NK-92 treated with Interleukin-12 subunit alpha and Interleukin-12 subunit beta, amount 100 ng/mL, for 24 hours (cell line): ENCODE measurements at regions not wholly inside any gene's neighbourhood (a gene's known extent, or its start where the extent isn't known, plus 50 kb on each side); places are given as distances from the start of the nearest gene placed in this dataset.
"Not testable (repeated sequence)": the region's sequence is repeated elsewhere in the genome, so short reads cannot be mapped to it uniquely, and the experiment has no call there.

Experiments used
- DNase-seq: peaks from one replicate; lab custom pipeline; 2025; lab: John Stamatoyannopoulos, UW

DNA sequence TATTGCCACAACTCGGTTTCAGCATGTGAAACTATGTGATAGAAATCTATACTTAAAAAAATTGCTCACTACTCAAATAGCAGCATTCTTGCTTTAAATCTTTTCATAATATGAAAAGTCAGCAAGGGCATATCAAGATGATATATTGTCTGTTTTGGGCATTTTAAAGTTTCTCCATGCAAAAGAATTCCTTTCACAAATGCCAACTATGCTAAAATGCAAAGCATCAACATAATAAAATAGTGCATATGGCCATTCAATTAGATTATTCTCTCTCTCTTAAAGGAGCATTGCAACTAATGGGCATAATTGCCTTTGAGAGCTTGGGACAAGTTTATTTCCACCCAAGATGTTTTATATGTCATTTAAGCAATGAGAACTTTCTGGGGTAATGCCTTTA lies 475.1 kb downstream of the ZPLD1 start:
- no peak for DNase-seq

DNA sequence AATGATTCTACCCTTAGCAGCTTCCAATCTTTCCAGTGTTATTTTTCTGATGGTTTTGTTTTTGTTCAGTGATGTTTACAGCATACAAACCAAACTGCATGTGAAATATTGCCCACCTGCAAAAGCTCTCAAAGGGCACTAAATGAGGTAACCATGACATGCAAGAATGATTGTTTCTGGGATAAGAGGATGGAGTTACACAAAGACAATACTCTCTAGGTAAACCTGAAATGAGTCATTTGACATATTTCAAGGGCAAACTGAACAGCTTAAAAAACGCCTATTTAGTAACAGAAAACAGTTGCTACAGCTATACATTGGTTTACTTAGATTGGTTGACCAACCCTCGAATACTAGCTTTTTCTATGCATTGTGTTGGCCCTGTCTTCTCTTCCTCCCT lies 481.7 kb downstream of the ZPLD1 start:
- DNase-seq, result no peak

GRCh38 chr3:102926618-102927017 lies 491.8 kb downstream of the ZPLD1 start:
- no peak for DNase-seq

GRCh38 chr3:102933377-102933776 lies 498.6 kb downstream of the ZPLD1 start:
- no peak for DNase-seq

GRCh38 chr3:102936511-102937045 lies 501.8 kb downstream of the ZPLD1 start:
- DNase-seq, result no peak

DNA sequence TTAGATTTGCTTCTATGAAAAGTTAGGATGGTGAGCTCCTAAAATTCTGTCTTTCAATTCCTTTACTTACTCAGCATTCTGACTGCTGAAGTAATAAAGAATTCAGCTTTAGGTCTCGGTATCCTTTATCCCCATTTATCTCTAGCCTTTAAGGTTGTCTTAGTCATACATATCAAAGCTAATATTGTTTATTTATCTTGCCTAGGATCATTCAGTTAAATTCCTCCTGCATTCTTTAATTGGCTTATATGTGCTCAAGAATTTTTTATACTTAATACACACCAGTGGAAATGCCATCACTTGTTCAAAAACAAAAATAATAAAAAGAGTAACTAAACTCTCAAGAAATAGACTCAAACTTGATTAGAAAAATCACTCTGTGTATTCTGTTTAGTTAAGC lies 507.0 kb downstream of the ZPLD1 start:
- DNase-seq, result no peak

DNA sequence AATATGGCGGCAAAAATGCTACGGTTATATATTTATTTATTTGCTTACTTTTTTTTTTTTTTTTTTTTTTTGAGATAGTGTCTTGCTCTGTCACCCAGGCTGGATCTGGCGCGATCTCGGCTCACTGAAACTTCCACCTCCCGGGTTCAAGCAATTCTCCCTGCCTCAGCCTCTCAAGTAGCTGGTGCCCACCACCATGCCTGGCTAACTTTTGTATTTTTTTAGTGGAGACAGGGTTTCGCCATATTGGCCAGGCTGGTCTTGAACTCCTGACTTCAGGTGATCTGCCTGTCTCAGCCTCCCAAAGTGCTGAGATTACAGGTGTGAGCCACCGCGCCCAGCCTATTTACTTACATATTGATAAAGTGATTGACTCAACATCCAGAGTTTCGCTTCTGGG lies 511.6 kb downstream of the ZPLD1 start:
- DNase-seq, result not testable (repeated sequence)

GRCh38 chr3:102972350-102972749 lies 537.5 kb downstream of the ZPLD1 start:
- DNase-seq, result no peak

DNA sequence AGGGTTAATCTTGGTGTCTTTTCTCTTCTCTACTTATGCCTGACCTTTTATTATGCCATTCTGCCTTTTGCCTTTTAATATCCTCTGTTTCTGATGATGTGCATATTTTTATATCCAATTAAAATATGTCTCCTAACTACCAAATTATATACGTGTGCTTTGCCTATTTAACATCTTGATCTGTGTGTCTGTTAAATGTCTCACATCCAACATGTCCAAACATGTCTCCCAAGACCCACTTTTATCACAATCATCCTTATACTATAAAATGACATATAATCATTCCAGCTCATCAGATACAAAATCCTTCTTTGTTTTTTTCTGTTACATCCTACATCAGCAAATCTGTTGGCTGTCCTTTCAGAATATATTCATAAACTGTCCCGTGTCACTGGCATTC lies 539.5 kb downstream of the ZPLD1 start:
- no peak for DNase-seq

GRCh38 chr3:102979191-102979590 lies 544.4 kb downstream of the ZPLD1 start:
- no peak for DNase-seq

DNA sequence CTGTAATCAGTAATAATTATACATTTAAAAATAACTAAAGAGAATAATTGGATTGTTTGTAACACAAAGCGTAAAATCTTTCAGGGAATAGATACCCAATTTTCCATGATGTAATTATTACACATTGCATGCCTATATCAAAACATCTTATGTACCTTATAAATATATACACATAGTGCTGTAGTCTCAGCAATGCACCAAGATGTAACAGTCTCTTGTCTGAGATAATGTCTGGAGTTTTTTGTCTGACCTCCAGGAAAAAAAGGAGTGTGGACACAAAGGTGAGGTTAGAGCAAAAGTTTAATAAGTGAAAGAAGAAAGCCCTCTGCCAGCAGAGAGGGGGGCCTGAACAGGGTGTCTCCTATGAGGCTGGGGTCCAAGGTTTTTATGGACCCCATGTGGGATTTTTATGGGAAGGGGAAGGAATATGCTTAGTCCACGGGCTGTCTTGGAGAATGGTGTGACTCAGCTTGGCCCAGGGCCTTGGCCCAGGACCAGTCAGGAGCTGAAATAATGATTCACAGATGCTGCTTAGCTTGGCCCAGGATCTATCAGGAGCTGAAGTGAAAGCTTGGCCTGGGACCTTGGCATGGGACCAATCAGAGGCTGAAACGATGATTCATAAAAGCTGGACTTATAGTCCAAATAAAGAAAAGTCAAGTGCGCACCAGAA lies 545.0 kb downstream of the ZPLD1 start:
- DNase-seq, result no peak

- no peak for DNase-seq
Measured at GRCh38 chr3:102980355-102980696, 545.5 kb downstream of the ZPLD1 start.

GRCh38 chr3:103002425-103003176 lies 567.8 kb downstream of the ZPLD1 start:
- no peak for DNase-seq

DNA sequence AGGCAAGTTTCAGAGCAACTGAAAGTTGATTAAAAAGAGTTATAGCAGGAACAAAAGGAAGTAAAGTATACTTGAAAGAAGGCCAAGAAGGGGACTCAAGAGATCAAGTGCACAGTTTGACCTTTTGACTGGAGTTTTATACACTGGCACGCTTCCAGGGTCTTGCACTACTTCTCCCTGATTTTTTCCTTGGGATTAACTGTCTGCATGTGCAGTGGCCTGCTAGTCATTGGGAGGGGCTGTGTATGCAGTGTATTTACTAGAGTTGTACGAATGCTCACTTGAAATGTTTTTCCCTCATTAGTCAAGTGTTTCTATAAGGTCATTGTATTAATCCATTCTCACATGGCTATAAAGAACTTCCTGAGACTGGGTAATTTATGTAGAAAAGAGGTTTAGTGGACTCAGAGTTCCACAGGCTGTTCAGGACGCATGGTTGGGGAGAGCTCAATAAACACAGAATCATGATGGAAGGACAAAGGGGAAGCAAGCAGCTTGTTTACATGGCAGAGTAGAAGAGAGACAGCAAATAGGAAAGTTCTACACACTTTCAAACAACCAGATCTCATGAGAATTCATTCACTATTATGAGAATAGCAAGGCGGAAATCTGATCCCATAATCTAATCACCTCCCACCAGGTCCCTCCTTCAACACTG lies 571.8 kb downstream of the ZPLD1 start:
- DNase-seq, result no peak

DNA sequence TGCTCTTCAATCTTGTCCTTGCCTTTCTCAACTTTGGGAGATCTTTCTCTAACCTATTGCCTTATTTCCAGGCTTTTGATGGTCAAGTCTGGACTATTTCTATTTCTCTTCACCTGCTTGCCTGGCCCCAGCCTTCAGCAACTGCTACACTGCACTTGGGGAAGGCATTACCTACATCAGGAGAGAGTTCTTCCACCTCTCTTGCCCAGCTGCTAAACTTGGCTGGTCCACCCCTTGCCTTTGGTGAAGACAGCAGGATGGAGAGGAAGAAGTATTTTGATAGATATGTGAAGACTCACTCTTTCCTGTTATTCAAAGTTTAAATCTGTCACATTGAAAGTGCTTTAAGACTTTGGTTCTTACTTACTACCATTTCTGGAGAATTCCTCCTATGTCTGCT lies 574.8 kb downstream of the ZPLD1 start:
- DNase-seq, result no peak

DNA sequence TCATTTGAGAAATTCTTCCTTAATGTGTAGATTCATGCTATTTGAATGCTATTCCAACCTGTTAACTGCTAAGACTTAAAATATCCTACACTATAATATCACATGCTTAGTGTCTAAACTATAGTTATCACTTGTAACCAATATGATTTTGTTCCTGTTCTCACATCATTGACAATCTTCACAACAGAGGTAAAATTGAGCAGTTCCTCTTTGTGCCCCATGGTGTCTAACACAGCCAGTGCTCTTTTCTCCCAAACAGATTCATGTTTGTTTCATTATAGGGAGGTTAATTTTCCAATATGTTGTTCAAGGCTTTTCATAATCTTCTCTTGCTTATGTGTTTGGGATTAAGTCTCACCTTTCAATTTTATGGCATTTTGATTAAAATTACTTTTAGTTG lies 591.1 kb downstream of the ZPLD1 start:
- no peak for DNase-seq

DNA sequence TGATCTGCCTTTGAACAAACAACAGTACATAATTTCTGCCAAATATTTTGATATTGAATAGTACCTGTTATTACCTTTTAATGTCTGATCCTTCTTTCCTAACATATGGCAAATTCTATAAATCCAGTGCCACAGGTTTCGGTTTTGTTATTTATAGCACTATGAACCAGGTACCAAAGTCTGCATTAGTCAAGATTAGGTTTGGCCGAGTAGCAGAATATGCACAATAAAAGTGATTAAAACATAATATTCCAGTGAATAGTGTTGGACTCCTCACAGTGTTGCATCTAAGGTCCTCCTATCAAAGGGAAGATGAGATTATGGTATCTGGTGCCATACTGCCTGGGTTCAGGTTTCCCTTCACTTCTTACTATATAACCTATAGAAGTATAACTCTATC lies 599.0 kb downstream of the ZPLD1 start:
- DNase-seq, result no peak

DNA sequence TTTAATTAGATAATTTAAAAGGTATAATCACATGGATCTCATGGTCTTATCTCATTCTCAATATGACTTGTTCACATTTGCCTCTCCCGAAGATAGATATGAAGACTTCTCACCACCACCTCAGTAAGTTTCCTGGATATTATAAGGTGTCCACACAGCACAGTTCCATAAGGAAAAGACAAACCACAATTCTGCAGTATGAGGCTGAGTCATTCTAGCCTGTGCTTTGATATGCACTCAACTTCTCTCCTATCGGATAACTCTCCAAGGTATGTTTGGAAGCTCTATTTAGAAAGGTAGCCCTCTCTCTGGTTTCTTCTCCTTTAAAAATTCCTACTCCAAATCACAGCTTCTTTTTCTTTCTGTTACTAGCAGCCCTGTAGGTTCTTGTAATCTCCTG lies 612.8 kb downstream of the ZPLD1 start:
- no peak for DNase-seq

DNA sequence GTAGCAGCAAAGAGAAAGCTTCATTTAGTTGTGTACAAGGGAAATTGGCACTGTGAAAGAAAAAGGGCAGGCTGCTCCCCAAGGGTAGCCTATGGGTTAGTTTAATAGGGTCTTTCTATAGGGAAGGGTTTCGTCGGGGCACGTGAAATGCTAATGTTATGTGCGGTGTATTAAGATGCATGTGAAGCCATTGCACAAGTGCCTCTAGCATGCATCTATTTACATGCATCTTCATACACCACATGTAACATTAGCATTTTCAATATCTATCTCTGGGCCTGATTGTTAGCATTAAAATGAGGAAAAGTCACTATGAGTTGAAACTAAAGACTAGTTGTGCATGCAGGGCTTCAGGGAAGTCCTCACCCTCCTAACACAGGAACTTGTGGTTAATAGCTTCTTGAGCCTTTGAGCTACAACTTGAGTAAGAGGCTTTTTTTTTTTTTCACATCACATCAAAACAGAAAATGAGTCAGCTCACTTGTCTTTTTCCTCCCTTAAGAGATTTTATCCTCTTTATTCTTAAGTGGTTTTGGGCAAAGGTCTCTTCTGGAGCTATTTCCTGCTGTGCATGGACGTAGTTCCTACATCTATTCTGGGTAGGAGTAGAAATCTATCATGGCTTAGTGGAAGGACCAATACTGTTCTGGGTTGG lies 613.4 kb downstream of the ZPLD1 start:
- DNase-seq, result no peak

- DNase-seq, result no peak
Measured at GRCh38 chr3:103052236-103052830, 617.5 kb downstream of the ZPLD1 start.

- no peak for DNase-seq
Measured at GRCh38 chr3:103055021-103055520, 620.3 kb downstream of the ZPLD1 start.

DNA sequence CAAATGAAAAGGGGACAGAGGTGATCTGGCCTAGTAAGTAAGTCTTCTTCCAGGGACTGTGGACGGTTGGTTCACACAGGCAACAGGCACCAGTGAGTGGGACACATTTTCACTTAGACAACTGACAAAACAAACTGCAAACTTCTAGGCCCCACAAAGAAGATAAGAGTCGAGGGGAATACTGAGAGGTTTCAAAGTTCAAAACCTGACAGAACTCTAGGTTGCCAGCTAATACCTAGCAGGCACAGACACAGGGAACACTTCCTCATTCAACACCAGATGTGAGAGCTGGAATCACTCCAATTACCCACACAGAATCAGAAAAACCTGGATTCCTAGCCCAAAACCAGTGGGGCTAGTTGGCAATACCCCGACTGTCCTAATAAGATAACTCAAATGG lies 621.7 kb downstream of the ZPLD1 start:
- no peak for DNase-seq
